Ovary (tissue), 7 donors: ENCODE measurements at regions not wholly inside any gene's neighbourhood (a gene's known extent, or its start where the extent isn't known, plus 50 kb on each side); places are given as distances from the start of the nearest gene placed in this dataset.

Experiments
- DNase-seq, 5 donors: peaks; one replicate each; pipeline ENCODE4 v3.0.0-alpha.2; 2019 to 2020
- H3K27ac ChIP-seq, 2 donors: fragments of 200-600 bp; one replicate each; pipeline versions ENCODE4 v1.5.1 to v1.8.0; 2019 to 2022
- H3K27me3 ChIP-seq: fragments of 200-600 bp; one replicate; pipeline ENCODE4 v1.8.0; 2022
- H3K36me3 ChIP-seq: fragments of 200-600 bp; sonication (generic); one replicate; pipeline ENCODE4 v1.5.1; 2019
- H3K4me1 ChIP-seq: one replicate; pipeline ENCODE4 v1.8.1; 2013; ENCODE audit warnings: mild to moderate bottlenecking, moderate library complexity; ENCODE audit not compliant: insufficient read depth
- H3K4me3 ChIP-seq: fragments of 200-600 bp; sonication (generic); one replicate; pipeline ENCODE4 v1.5.1; 2017
- H3K9me3 ChIP-seq, 2 donors: fragments of 200-600 bp in 1 of 2; sonication (generic) in 1 of 2; one replicate each; pipeline versions ENCODE4 v1.5.1 to v1.8.1; 2013 to 2019; ENCODE audit warnings: mild to moderate bottlenecking in 1 of 2, moderate library complexity in 1 of 2
- CTCF ChIP-seq, 3 donors: fragments of 450-650 bp in 2 of 3; fragments of 200-600 bp in 1 of 3; IDR thresholded peaks; one replicate each; pipeline versions ENCODE4 v1.5.1 to v1.8.0; 2016 to 2022; ENCODE audit warnings: antibody characterized with exemption in 3 of 3, mild to moderate bottlenecking in 1 of 3
- EP300 ChIP-seq: sonication (generic); formaldehyde crosslinking; IDR thresholded peaks from one replicate; pipeline ENCODE4 v1.6.1; 2017; ENCODE audit warnings: antibody characterized with exemption
- POLR2A ChIP-seq: fragments of 450-650 bp; IDR thresholded peaks from one replicate; pipeline ENCODE4 v1.6.1; 2017; ENCODE audit warnings: antibody characterized with exemption, mild to moderate bottlenecking, moderate library complexity
- WGBS, 3 donors: extraction: QIAGEN DNeasy Blood & Tissue Kit in 1 of 3; methylation state at CpG; one replicate each; pipeline versions ENCODE4 v1.1.5 to v1.1.7; 2013 to 2017; 5-methylcytosine and 5-hydroxymethylcytosine counted together
- intact Hi-C, 4 donors: fragments of 100-400 bp; cut with DNase I; formaldehyde crosslinking; loops; one replicate each; pipeline versions ENCODE4 v1.11.0 to v1.15.1; 2022 to 2023
- donor health status: DM: no; HTN: no; CAD: no; lungs with moderate emphysema.
- donor health status: DM: no; HTN: no; CAD: no.
- donor health status: Bipolar disorder and iron deficiency.
- donor health status: DM: no; HTN: no; CAD: no.
- donor health status: DM: yes; HTN: yes; CAD: no.

DNA sequence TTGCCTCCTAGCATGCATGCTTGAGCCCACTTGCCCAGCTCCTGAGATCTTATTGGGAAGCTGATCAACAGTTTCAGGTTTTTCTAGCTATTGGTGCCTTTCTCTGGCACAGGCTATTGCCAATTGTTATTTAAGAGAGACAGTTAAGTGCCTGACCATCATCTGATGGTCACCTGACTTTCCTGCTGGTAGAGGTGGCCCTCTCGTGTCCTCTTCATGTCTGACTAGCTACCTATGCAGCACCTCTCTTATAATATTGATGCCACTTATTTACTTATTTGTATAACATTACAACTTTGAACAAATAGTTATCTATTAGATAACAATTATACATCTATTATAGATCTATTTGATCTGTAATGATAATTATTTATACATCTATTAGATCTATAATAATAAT is 205.9 kb upstream of the SEMA3D start:
- DNase-seq, result no peak
- intact Hi-C loops, result no loop called here
- WGBS, 3 donors, result 76 to 94% (median 81%) methylated on average over 1 of the region's 1 CpG
- TF ChIP-seq EP300, result no peak
- TF ChIP-seq POLR2A, result no peak
- TF ChIP-seq CTCF (IDR thresholded peaks at IDR 0.05), result no peak
- Histone ChIP-seq H3K4me3 (no peak overlapping the region), H3K9me3 (no peaks in the 10 kb centered on the region), H3K27me3 (no peaks in the 10 kb centered on the region), H3K4me1 (no peaks in the 10 kb centered on the region), H3K36me3 (no peaks in the 10 kb centered on the region), H3K27ac (no peak overlapping the region)

- H3K27me3 ChIP-seq, result no peaks in the 10 kb centered on the region
- no peak for DNase-seq
- no peaks in the 10 kb centered on the region for H3K36me3 ChIP-seq
- no peaks in the 10 kb centered on the region for H3K9me3 ChIP-seq
- intact Hi-C loops, result no loop called here
- no peak overlapping the region for H3K4me3 ChIP-seq
- H3K4me1 ChIP-seq, result no peaks in the 10 kb centered on the region
- H3K27ac ChIP-seq, result no peak overlapping the region
- TF ChIP-seq EP300 (no peak), CTCF (IDR thresholded peaks at IDR 0.05) (no peak), POLR2A (no peak)
- WGBS, 3 donors, result 61 to 75% (median 62%) methylated on average over 4 of the region's 4 CpGs
Measured at GRCh38 chr7:85392326-85392725, 205.5 kb upstream of the SEMA3D start.

- no peak for TF ChIP-seq CTCF (IDR thresholded peaks at IDR 0.05)
Measured at GRCh38 chr7:85386460-85386859, 199.6 kb upstream of the SEMA3D start.

GRCh38 chr7:85384392-85384791 is 197.5 kb upstream of the SEMA3D start:
- intact Hi-C loops, result no loop called here
- 78 to 87% (median 87%) methylated on average over 2 of the region's 2 CpGs for whole genome bisulfite sequencing, 3 donors

More at GRCh38 chr7:85386460-85386859, 199.6 kb upstream of the SEMA3D start:
- no peak for DNase-seq
- no peaks in the 10 kb centered on the region for H3K4me1 ChIP-seq
- no peaks in the 10 kb centered on the region for H3K36me3 ChIP-seq
- H3K27me3 ChIP-seq, result no peaks in the 10 kb centered on the region
- intact Hi-C loops, result no loop called here
- H3K4me3 ChIP-seq, result no peak overlapping the region
- 91 to 97% (median 95%) methylated on average over 1 of the region's 1 CpG for WGBS, 3 donors
- no peaks in the 10 kb centered on the region for H3K9me3 ChIP-seq
- no peak overlapping the region for H3K27ac ChIP-seq

More at GRCh38 chr7:85384392-85384791, 197.5 kb upstream of the SEMA3D start:
- H3K36me3 ChIP-seq, result no peaks in the 10 kb centered on the region
- H3K9me3 ChIP-seq, result no peaks in the 10 kb centered on the region
- no peak overlapping the region for H3K4me3 ChIP-seq
- DNase-seq, result no peak
- no peaks in the 10 kb centered on the region for H3K4me1 ChIP-seq
- H3K27me3 ChIP-seq, result no peaks in the 10 kb centered on the region
- no peak overlapping the region for H3K27ac ChIP-seq
- TF ChIP-seq POLR2A (no peak), EP300 (no peak), CTCF (IDR thresholded peaks at IDR 0.05) (no peak)
